GM18508 (cell line): ENCODE measurements at regions not wholly inside any gene's neighbourhood (a gene's known extent, or its start where the extent isn't known, plus 50 kb on each side); places are given as distances from the start of the nearest gene placed in this dataset.

Source experiments
- ATAC-seq: cut with Tn5 transposase; IDR thresholded peaks from one replicate; pipeline ENCODE4 v1.9.1; 2021; ENCODE audit warnings: moderate number of reproducible peaks; ENCODE audit not compliant: insufficient read depth, unreplicated experiment

- no peak for ATAC-seq
Observed at GRCh38 chr11:32005786-32006416, 85.0 kb upstream of the RCN1 start.

- no peak for ATAC-seq
Observed at GRCh38 chr11:32003335-32003734, 87.5 kb upstream of the RCN1 start.

GRCh38 chr11:32002311-32002710 is 88.6 kb upstream of the RCN1 start:
- ATAC-seq, result no peak

- no peak for ATAC-seq
Observed at GRCh38 chr11:31997955-31998354, 92.9 kb upstream of the RCN1 start.

GRCh38 chr11:31996159-31996881 is 94.6 kb upstream of the RCN1 start:
- no peak for ATAC-seq

- ATAC-seq, result peak; percentile 64
Observed at GRCh38 chr11:31995525-31996094, 95.3 kb upstream of the RCN1 start.

- ATAC-seq, result peak; percentile 3
Observed at GRCh38 chr11:31995032-31995431, 95.8 kb upstream of the RCN1 start.

- no peak for ATAC-seq
Observed at GRCh38 chr11:31987118-31988005, 103.5 kb upstream of the RCN1 start.

GRCh38 chr11:31986201-31986889 is 104.5 kb upstream of the RCN1 start:
- ATAC-seq, result no peak

GRCh38 chr11:31981457-31981856 is 109.4 kb upstream of the RCN1 start:
- ATAC-seq, result no peak

GRCh38 chr11:31977343-31977742 is 113.5 kb upstream of the RCN1 start:
- no peak for ATAC-seq

GRCh38 chr11:31974366-31975136 is 116.3 kb upstream of the RCN1 start:
- no peak for ATAC-seq

- ATAC-seq, result no peak
Observed at GRCh38 chr11:31973172-31973571, 117.7 kb upstream of the RCN1 start.

GRCh38 chr11:31972623-31973022 is 118.3 kb upstream of the RCN1 start:
- no peak for ATAC-seq

GRCh38 chr11:31969359-31969702 is 121.5 kb upstream of the RCN1 start:
- no peak for ATAC-seq

GRCh38 chr11:31968461-31969358 is 122.2 kb upstream of the RCN1 start:
- no peak for ATAC-seq

- no peak for ATAC-seq
Observed at GRCh38 chr11:31967404-31968130, 123.3 kb upstream of the RCN1 start.

GRCh38 chr11:31966846-31967245 is 124.0 kb upstream of the RCN1 start:
- ATAC-seq, result no peak
